HG03025 (cell line): ENCODE measurements at regions not wholly inside any gene's neighbourhood (a gene's known extent, or its start where the extent isn't known, plus 50 kb on each side); places are given as distances from the start of the nearest gene placed in this dataset.
"Not testable (repeated sequence)": the region's sequence is repeated elsewhere in the genome, so short reads cannot be mapped to it uniquely, and the experiment has no call there.

ENCODE experiments used
- ATAC-seq: cut with Tn5 transposase; IDR thresholded peaks from one replicate; pipeline ENCODE4 v1.9.1; 2021; ENCODE audit warnings: mild to moderate bottlenecking, moderate library complexity; ENCODE audit not compliant: unreplicated experiment, low FRiP score

GRCh38 chr2:2909086-2910035 is 468.3 kb downstream of the EIPR1 start:
- no peak for ATAC-seq

GRCh38 chr2:2906091-2906490 is 471.5 kb downstream of the EIPR1 start:
- no peak for ATAC-seq

- no peak for ATAC-seq
These were observed 472.8 kb downstream of the EIPR1 start for GRCh38 chr2:2904721-2905350.

- no peak for ATAC-seq
These were observed 474.9 kb downstream of the EIPR1 start for GRCh38 chr2:2902547-2903281.

GRCh38 chr2:2901384-2902345 is 476.0 kb downstream of the EIPR1 start:
- peak; percentile 87 for ATAC-seq

- no peak for ATAC-seq
These were observed 477.8 kb downstream of the EIPR1 start for GRCh38 chr2:2899826-2900225.

GRCh38 chr2:2898744-2899143 is 478.9 kb downstream of the EIPR1 start:
- ATAC-seq: no peak

GRCh38 chr2:2896643-2897042 is 481.0 kb downstream of the EIPR1 start:
- no peak for ATAC-seq

GRCh38 chr2:2896011-2896410 is 481.6 kb downstream of the EIPR1 start:
- no peak for ATAC-seq

- not testable (repeated sequence) for ATAC-seq
These were observed 483.6 kb downstream of the EIPR1 start for GRCh38 chr2:2894011-2894410.

GRCh38 chr2:2892892-2893291 is 484.7 kb downstream of the EIPR1 start:
- no peak for ATAC-seq

- no peak for ATAC-seq
These were observed 485.2 kb downstream of the EIPR1 start for GRCh38 chr2:2892378-2892777.

- no peak for ATAC-seq
These were observed 486.7 kb downstream of the EIPR1 start for GRCh38 chr2:2890901-2891300.

- ATAC-seq: no peak
These were observed 487.4 kb downstream of the EIPR1 start for GRCh38 chr2:2890246-2890645.

- no peak for ATAC-seq
These were observed 488.0 kb downstream of the EIPR1 start for GRCh38 chr2:2889646-2890045.

GRCh38 chr2:2889141-2889540 is 488.5 kb downstream of the EIPR1 start:
- ATAC-seq: no peak

- no peak for ATAC-seq
These were observed 489.7 kb downstream of the EIPR1 start for GRCh38 chr2:2887772-2888387.

GRCh38 chr2:2886922-2887321 is 490.7 kb downstream of the EIPR1 start:
- ATAC-seq: no peak

- ATAC-seq: no peak
These were observed 496.1 kb downstream of the EIPR1 start for GRCh38 chr2:2881499-2881898.

GRCh38 chr2:2880938-2881337 is 496.7 kb downstream of the EIPR1 start:
- ATAC-seq: no peak
